Tibial nerve (tissue), 4 donors: ENCODE measurements at regions not wholly inside any gene's neighbourhood (a gene's known extent, or its start where the extent isn't known, plus 50 kb on each side); places are given as distances from the start of the nearest gene placed in this dataset.

Experiments
- DNase-seq, 2 donors: peaks; one replicate each; pipeline ENCODE4 v3.0.0-alpha.2; 2019; ENCODE audit warnings: low spot score in 2 of 2
- H3K27ac ChIP-seq, 4 donors: fragments of 200-600 bp; sonication (generic) in 3 of 4; one replicate each; pipeline ENCODE4 v1.5.1; 2017 to 2019; ENCODE audit warnings: mild to moderate bottlenecking in 1 of 4
- H3K27me3 ChIP-seq, 2 donors: fragments of 200-600 bp; sonication (generic) in 1 of 2; one replicate each; pipeline versions ENCODE4 v1.5.1 to v1.6.0; 2017 to 2019
- H3K36me3 ChIP-seq, 3 donors: fragments of 200-600 bp; sonication (generic); one replicate each; pipeline ENCODE4 v1.5.1; 2018 to 2019
- H3K4me1 ChIP-seq, 4 donors: fragments of 200-600 bp; sonication (generic) in 3 of 4; one replicate each; pipeline ENCODE4 v1.5.1; 2017 to 2019
- H3K4me3 ChIP-seq, 4 donors: fragments of 200-600 bp; sonication (generic) in 3 of 4; one replicate each; pipeline ENCODE4 v1.5.1; 2017 to 2019; ENCODE audit warnings: mild to moderate bottlenecking in 1 of 4, moderate library complexity in 1 of 4
- H3K9me3 ChIP-seq, 4 donors: fragments of 200-600 bp; sonication (generic) in 3 of 4; one replicate each; pipeline ENCODE4 v1.5.1; 2017 to 2019
- EP300 ChIP-seq, 2 donors: sonication (generic); formaldehyde crosslinking; IDR thresholded peaks; one replicate each; pipeline ENCODE4 v1.6.1; 2017; ENCODE audit warnings: antibody characterized with exemption in 2 of 2, mild to moderate bottlenecking in 1 of 2
- POLR2A ChIP-seq, 2 donors: fragments of 450-650 bp; IDR thresholded peaks; one replicate each; pipeline ENCODE4 v1.6.1; 2017; ENCODE audit warnings: antibody characterized with exemption in 2 of 2, mild to moderate bottlenecking in 2 of 2, moderate library complexity in 2 of 2
- WGBS, 2 donors: methylation state at CpG; one replicate each; pipeline ENCODE4 v1.1.5; 2018; 5-methylcytosine and 5-hydroxymethylcytosine counted together
- TF ChIP-seq, protein P1 (sequence below), 5 experiments: fragments of 200-600 bp in 3 of 5; fragments of 450-650 bp in 2 of 5; sonication (generic) in 3 of 5; IDR thresholded peaks; one replicate each; pipeline ENCODE4 v1.5.1; 2016 to 2019; ENCODE audit warnings: antibody characterized with exemption in 5 of 5, mild to moderate bottlenecking in 3 of 5, moderate library complexity in 2 of 5

DNA sequence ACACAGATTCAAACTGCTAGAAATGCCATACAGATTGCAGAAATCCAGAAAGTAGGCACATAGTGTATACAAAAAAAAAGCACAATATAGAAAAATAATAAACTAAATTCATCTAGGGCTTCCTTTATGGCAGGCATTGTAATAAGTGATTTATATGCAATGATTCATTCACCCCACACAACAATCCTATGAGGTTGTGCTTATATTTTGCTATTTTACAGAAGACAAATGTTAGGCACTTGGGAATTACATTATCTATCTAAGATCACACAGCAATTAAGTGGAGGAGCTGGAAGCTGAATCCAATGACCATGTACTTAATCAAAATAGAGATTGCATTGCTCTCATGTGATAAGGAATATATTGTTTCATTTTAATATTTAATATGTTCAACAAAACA lies 225.7 kb upstream of the KCNK2 start:
- H3K9me3 ChIP-seq, result no peaks in the 10 kb centered on the region
- no peak overlapping the region for H3K4me3 ChIP-seq
- no peaks in the 10 kb centered on the region for H3K36me3 ChIP-seq
- no peak for DNase-seq
- no peaks in the 10 kb centered on the region for H3K4me1 ChIP-seq
- H3K27ac ChIP-seq, result no peak overlapping the region
- H3K27me3 ChIP-seq, result no peaks in the 10 kb centered on the region
- TF ChIP-seq EP300 (IDR thresholded peaks at IDR 0.05), result no peak
- TF ChIP-seq POLR2A (IDR thresholded peaks at IDR 0.05), result no peak
- TF ChIP-seq, protein P1, sequence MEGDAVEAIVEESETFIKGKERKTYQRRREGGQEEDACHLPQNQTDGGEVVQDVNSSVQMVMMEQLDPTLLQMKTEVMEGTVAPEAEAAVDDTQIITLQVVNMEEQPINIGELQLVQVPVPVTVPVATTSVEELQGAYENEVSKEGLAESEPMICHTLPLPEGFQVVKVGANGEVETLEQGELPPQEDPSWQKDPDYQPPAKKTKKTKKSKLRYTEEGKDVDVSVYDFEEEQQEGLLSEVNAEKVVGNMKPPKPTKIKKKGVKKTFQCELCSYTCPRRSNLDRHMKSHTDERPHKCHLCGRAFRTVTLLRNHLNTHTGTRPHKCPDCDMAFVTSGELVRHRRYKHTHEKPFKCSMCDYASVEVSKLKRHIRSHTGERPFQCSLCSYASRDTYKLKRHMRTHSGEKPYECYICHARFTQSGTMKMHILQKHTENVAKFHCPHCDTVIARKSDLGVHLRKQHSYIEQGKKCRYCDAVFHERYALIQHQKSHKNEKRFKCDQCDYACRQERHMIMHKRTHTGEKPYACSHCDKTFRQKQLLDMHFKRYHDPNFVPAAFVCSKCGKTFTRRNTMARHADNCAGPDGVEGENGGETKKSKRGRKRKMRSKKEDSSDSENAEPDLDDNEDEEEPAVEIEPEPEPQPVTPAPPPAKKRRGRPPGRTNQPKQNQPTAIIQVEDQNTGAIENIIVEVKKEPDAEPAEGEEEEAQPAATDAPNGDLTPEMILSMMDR (IDR thresholded peaks at IDR 0.05), result no peak

GRCh38 chr1:214857716-214858115 lies 224.8 kb upstream of the KCNK2 start:
- Histone ChIP-seq H3K27me3 (no peaks in the 10 kb centered on the region), H3K4me3 (no peak overlapping the region), H3K36me3 (no peaks in the 10 kb centered on the region), H3K27ac (no peak overlapping the region), H3K4me1 (no peaks in the 10 kb centered on the region), H3K9me3 (no peaks in the 10 kb centered on the region)
- 38 to 45% methylated on average over 3 of the region's 3 CpGs for WGBS, 2 donors
- no peak for DNase-seq
- no peak for TF ChIP-seq POLR2A (IDR thresholded peaks at IDR 0.05)
- no peak for TF ChIP-seq EP300 (IDR thresholded peaks at IDR 0.05)
- TF ChIP-seq, protein P1 (IDR thresholded peaks at IDR 0.05), result no peak

GRCh38 chr1:214859647-214860046 lies 222.9 kb upstream of the KCNK2 start:
- 46 to 63% methylated on average over 8 of the region's 8 CpGs for WGBS, 2 donors
- Histone ChIP-seq H3K27me3 (no peaks in the 10 kb centered on the region), H3K36me3 (no peaks in the 10 kb centered on the region), H3K9me3 (no peaks in the 10 kb centered on the region), H3K4me1 (no peaks in the 10 kb centered on the region), H3K4me3 (no peak overlapping the region), H3K27ac (no peak overlapping the region)
- TF ChIP-seq EP300 (IDR thresholded peaks at IDR 0.05) (no peak), POLR2A (IDR thresholded peaks at IDR 0.05) (no peak)
- TF ChIP-seq, protein P1 (IDR thresholded peaks at IDR 0.05), result no peak
- DNase-seq, result no peak

DNA sequence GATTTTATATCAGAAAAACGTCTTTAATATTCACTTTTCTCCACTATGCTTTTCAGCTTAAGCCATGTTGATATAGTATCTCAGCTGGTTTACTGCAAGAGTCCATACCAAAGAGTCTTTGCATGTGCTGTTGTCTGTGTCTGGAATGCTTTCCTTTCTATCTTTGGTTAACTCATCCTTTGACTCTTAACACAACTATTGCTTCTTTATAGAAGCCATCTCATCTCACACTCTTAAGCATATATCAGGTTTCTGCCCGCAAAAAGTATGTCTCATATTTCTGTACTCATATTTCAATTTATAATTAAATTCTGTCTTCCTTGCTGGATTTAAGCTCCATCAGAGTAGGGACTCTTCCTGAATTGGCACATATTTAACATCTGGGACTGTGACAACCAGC lies 220.9 kb upstream of the KCNK2 start:
- no peak overlapping the region for H3K4me3 ChIP-seq
- DNase-seq, result no peak
- 66 to 69% methylated on average over 2 of the region's 2 CpGs for WGBS, 2 donors

GRCh38 chr1:214862421-214862820 lies 220.1 kb upstream of the KCNK2 start:
- H3K27ac ChIP-seq, result no peak overlapping the region
- no peaks in the 10 kb centered on the region for H3K9me3 ChIP-seq
- WGBS, 2 donors, result 65 to 76% methylated on average over 2 of the region's 2 CpGs
- H3K4me1 ChIP-seq, result no peaks in the 10 kb centered on the region
- no peaks in the 10 kb centered on the region for H3K27me3 ChIP-seq
- no peak overlapping the region for H3K4me3 ChIP-seq
- TF ChIP-seq, protein P1 (IDR thresholded peaks at IDR 0.05), result no peak
- no peak for TF ChIP-seq EP300 (IDR thresholded peaks at IDR 0.05)
- no peak for TF ChIP-seq POLR2A (IDR thresholded peaks at IDR 0.05)
- no peak for DNase-seq
- no peaks in the 10 kb centered on the region for H3K36me3 ChIP-seq

More for the DNA sequence above, 220.9 kb upstream of the KCNK2 start:
- Histone ChIP-seq H3K4me1 (no peaks in the 10 kb centered on the region), H3K9me3 (no peaks in the 10 kb centered on the region), H3K27ac (no peak overlapping the region), H3K27me3 (no peaks in the 10 kb centered on the region), H3K36me3 (no peaks in the 10 kb centered on the region)
- TF ChIP-seq EP300 (IDR thresholded peaks at IDR 0.05) (no peak), POLR2A (IDR thresholded peaks at IDR 0.05) (no peak)
- TF ChIP-seq, protein P1 (IDR thresholded peaks at IDR 0.05), result no peak
